ENCODE measurements at regions not wholly inside any gene's neighbourhood (a gene's known extent, or its start where the extent isn't known, plus 50 kb on each side); places are given as distances from the start of the nearest gene placed in this dataset.

DNA sequence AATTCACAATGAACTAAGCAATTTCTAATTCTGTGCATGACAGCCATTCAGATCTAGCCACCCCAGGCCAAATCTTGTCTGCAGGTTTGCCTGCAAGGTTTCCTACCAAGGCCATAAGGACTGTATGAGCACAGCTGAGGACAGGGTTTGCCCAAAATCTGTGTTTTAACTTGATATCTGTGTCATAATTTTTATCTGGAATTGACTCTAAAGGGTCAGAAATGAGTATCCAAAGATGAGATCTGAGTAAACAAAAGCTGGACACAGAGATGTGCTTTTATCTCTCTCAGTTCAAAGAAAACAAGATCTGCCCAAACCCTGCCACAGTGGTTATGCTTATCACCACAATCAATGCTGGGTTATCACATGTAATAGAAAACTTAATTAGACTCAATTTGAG lies 154.6 kb upstream of the COL8A1 start (continued):
- no peak for TF ChIP-seq CUX1 (IDR thresholded peaks at IDR 0.05; ENCODE audit: insufficient replicate concordance, low read depth, low read length)
- no peak for TF ChIP-seq ZNF274 (IDR thresholded peaks at IDR 0.05; ENCODE audit: insufficient read depth, insufficient read length)
- TF ChIP-seq NFIC (IDR thresholded peaks at IDR 0.05; ENCODE audit: low read depth, low read length), result peak; percentile 95
- TF ChIP-seq PAX5 (IDR thresholded peaks at IDR 0.05; ENCODE audit: borderline replicate concordance, low read depth, low read length), result no peak
- no peak for TF ChIP-seq HCFC1 (IDR thresholded peaks at IDR 0.05; ENCODE audit: low read length)
- TF ChIP-seq SREBF1 (IDR thresholded peaks at IDR 0.05; ENCODE audit: low read length), result no peak
- no peak for TF ChIP-seq E4F1 (IDR thresholded peaks at IDR 0.05; ENCODE audit: borderline replicate concordance, partially characterized antibody)
- TF ChIP-seq POLR2A (IDR thresholded peaks at IDR 0.05; ENCODE audit: low read depth, low read length), result no peak
- TF ChIP-seq, protein P1, sequence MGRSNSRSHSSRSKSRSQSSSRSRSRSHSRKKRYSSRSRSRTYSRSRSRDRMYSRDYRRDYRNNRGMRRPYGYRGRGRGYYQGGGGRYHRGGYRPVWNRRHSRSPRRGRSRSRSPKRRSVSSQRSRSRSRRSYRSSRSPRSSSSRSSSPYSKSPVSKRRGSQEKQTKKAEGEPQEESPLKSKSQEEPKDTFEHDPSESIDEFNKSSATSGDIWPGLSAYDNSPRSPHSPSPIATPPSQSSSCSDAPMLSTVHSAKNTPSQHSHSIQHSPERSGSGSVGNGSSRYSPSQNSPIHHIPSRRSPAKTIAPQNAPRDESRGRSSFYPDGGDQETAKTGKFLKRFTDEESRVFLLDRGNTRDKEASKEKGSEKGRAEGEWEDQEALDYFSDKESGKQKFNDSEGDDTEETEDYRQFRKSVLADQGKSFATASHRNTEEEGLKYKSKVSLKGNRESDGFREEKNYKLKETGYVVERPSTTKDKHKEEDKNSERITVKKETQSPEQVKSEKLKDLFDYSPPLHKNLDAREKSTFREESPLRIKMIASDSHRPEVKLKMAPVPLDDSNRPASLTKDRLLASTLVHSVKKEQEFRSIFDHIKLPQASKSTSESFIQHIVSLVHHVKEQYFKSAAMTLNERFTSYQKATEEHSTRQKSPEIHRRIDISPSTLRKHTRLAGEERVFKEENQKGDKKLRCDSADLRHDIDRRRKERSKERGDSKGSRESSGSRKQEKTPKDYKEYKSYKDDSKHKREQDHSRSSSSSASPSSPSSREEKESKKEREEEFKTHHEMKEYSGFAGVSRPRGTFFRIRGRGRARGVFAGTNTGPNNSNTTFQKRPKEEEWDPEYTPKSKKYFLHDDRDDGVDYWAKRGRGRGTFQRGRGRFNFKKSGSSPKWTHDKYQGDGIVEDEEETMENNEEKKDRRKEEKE (IDR thresholded peaks at IDR 0.05), result no peak
- TF ChIP-seq EGR1 (IDR thresholded peaks at IDR 0.05; ENCODE audit: borderline replicate concordance in 1 of 2, low read depth in 2 of 2, low read length in 2 of 2), result no peak
- TF ChIP-seq TBL1XR1 (IDR thresholded peaks at IDR 0.05; ENCODE audit: low read depth, low read length), result no peak
- no peak for TF ChIP-seq TARDBP (IDR thresholded peaks at IDR 0.05; ENCODE audit: borderline replicate concordance)
- TF ChIP-seq KLF5 (IDR thresholded peaks at IDR 0.05; ENCODE audit: partially characterized antibody), result no peak
- no peak for TF ChIP-seq FOXK2 (IDR thresholded peaks at IDR 0.05)
- TF ChIP-seq, protein P2, sequence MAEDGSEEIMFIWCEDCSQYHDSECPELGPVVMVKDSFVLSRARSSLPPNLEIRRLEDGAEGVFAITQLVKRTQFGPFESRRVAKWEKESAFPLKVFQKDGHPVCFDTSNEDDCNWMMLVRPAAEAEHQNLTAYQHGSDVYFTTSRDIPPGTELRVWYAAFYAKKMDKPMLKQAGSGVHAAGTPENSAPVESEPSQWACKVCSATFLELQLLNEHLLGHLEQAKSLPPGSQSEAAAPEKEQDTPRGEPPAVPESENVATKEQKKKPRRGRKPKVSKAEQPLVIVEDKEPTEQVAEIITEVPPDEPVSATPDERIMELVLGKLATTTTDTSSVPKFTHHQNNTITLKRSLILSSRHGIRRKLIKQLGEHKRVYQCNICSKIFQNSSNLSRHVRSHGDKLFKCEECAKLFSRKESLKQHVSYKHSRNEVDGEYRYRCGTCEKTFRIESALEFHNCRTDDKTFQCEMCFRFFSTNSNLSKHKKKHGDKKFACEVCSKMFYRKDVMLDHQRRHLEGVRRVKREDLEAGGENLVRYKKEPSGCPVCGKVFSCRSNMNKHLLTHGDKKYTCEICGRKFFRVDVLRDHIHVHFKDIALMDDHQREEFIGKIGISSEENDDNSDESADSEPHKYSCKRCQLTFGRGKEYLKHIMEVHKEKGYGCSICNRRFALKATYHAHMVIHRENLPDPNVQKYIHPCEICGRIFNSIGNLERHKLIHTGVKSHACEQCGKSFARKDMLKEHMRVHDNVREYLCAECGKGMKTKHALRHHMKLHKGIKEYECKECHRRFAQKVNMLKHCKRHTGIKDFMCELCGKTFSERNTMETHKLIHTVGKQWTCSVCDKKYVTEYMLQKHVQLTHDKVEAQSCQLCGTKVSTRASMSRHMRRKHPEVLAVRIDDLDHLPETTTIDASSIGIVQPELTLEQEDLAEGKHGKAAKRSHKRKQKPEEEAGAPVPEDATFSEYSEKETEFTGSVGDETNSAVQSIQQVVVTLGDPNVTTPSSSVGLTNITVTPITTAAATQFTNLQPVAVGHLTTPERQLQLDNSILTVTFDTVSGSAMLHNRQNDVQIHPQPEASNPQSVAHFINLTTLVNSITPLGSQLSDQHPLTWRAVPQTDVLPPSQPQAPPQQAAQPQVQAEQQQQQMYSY (CRISPR knock-in tag; IDR thresholded peaks at IDR 0.05), result no peak
